Fibroblast of lung (primary cell): ENCODE measurements at regions not wholly inside any gene's neighbourhood (a gene's known extent, or its start where the extent isn't known, plus 50 kb on each side); places are given as distances from the start of the nearest gene placed in this dataset.

Experiments used
- CTCF ChIP-seq, 2 donors: IDR thresholded peaks in 1 of 2; conservative IDR thresholded peaks in 1 of 2; 1 replicate in 1 of 2; 2 replicates in 1 of 2; pipeline ENCODE4 v1.5.1; 2011 to 2012; ENCODE audit warnings: low read length in 2 of 2, control low read depth in 1 of 2, inconsistent platforms in 1 of 2, low read depth in 1 of 2, mild to moderate bottlenecking in 1 of 2
- EZH2 ChIP-seq: IDR thresholded peaks from 2 replicates; pipeline ENCODE4 v1.5.1; 2012; ENCODE audit warnings: low read length, control low read depth, mild to moderate bottlenecking; ENCODE audit errors: missing control alignments

- TF ChIP-seq CTCF (conservative IDR thresholded peaks at IDR 0.05 in 1 of 2, IDR thresholded peaks at IDR 0.05 in 1 of 2; ENCODE audit: low read depth in 1 of 2, low read length in 2 of 2): no peak
- no peak for TF ChIP-seq EZH2
These were observed 287.3 kb downstream of the XXYLT1 start for GRCh38 chr3:194983620-194984019.
